Loucy (cell line): ENCODE measurements at regions not wholly inside any gene's neighbourhood (a gene's known extent, or its start where the extent isn't known, plus 50 kb on each side); places are given as distances from the start of the nearest gene placed in this dataset.

Experiments
- EZH2phosphoT487 ChIP-seq: fragments of 200-600 bp; IDR thresholded peaks from 2 replicates; pipeline ENCODE4 v1.6.1; 2018; ENCODE audit warnings: antibody characterized with exemption, mild to moderate bottlenecking, moderate library complexity, borderline replicate concordance
- TF ChIP-seq, protein P1 (sequence below): fragments of 200-600 bp; sonication (generic); conservative IDR thresholded peaks from 2 replicates; pipeline ENCODE4 v1.5.1; 2014; ENCODE audit warnings: mild to moderate bottlenecking, antibody characterized with exemption, low read length

DNA sequence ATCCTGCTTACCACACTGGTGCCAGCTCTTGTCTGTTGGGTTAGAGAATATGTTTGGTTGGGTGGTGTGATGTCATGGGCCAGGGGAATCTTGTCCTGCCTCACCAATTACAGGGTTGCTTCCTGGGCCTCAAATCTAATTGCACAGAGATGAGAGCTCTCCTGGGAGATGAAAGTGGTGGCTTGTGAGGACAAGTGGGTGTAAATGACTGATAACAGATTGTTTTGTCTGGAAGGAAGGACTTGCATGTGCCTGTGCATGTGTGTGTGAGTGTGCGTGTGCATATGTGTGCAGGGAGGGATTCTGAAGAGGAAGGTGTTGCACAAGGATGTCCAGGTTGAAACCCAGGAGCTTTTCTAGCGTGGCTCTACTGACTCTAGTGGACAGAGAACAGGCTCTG is 271.9 kb downstream of the LOXHD1 start:
- TF ChIP-seq, protein P1, sequence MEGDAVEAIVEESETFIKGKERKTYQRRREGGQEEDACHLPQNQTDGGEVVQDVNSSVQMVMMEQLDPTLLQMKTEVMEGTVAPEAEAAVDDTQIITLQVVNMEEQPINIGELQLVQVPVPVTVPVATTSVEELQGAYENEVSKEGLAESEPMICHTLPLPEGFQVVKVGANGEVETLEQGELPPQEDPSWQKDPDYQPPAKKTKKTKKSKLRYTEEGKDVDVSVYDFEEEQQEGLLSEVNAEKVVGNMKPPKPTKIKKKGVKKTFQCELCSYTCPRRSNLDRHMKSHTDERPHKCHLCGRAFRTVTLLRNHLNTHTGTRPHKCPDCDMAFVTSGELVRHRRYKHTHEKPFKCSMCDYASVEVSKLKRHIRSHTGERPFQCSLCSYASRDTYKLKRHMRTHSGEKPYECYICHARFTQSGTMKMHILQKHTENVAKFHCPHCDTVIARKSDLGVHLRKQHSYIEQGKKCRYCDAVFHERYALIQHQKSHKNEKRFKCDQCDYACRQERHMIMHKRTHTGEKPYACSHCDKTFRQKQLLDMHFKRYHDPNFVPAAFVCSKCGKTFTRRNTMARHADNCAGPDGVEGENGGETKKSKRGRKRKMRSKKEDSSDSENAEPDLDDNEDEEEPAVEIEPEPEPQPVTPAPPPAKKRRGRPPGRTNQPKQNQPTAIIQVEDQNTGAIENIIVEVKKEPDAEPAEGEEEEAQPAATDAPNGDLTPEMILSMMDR: no peak
- no peak for TF ChIP-seq EZH2phosphoT487
